DOHH2 (cell line): ENCODE measurements at regions not wholly inside any gene's neighbourhood (a gene's known extent, or its start where the extent isn't known, plus 50 kb on each side); places are given as distances from the start of the nearest gene placed in this dataset.

ENCODE experiments used
- H3F3A ChIP-seq: fragments of 200-600 bp; sonication (generic), shearing (Covaris generic); 2 replicates; pipeline ENCODE4 v1.6.0; 2016; ENCODE audit warnings: antibody characterized with exemption, mild to moderate bottlenecking; ENCODE audit not compliant: control insufficient read depth, insufficient read depth
- H3K27ac ChIP-seq: fragments of 200-600 bp; sonication (generic); 2 replicates; pipeline ENCODE4 v1.5.1; 2014; ENCODE audit warnings: low read depth, mild to moderate bottlenecking, low read length, moderate library complexity
- H3K27me3 ChIP-seq: fragments of 200-600 bp; sonication (generic); 2 replicates; pipeline ENCODE4 v1.6.1; 2014; ENCODE audit warnings: mild to moderate bottlenecking, low read length, mixed read lengths; ENCODE audit not compliant: control insufficient read depth
- H3K36me3 ChIP-seq: fragments of 200-600 bp; sonication (generic); 2 replicates; pipeline ENCODE4 v1.6.1; 2014; ENCODE audit warnings: mild to moderate bottlenecking, low read length, moderate library complexity, mixed read lengths; ENCODE audit not compliant: control insufficient read depth
- H3K4me1 ChIP-seq: fragments of 200-600 bp; sonication (generic); 2 replicates; pipeline ENCODE4 v1.6.1; 2014; ENCODE audit warnings: mild to moderate bottlenecking, low read length, mixed read lengths; ENCODE audit not compliant: control insufficient read depth
- H3K4me2 ChIP-seq: fragments of 200-600 bp; sonication (generic); 2 replicates; pipeline ENCODE4 v1.6.0; 2014; ENCODE audit warnings: mild to moderate bottlenecking, low read length, moderate library complexity
- H3K4me3 ChIP-seq: fragments of 200-600 bp; sonication (generic); 2 replicates; pipeline ENCODE4 v1.5.1; 2014; ENCODE audit warnings: mild to moderate bottlenecking, low read length, mixed read lengths
- H3K79me2 ChIP-seq: fragments of 200-600 bp; sonication (generic); 2 replicates; pipeline ENCODE4 v1.6.1; 2014; ENCODE audit warnings: mild to moderate bottlenecking, low read length, mixed read lengths; ENCODE audit not compliant: control insufficient read depth
- H3K9me2 ChIP-seq: fragments of 200-600 bp; sonication (generic); replicated peaks from 2 replicates; pipeline ENCODE4 v1.6.1; 2014; ENCODE audit warnings: mild to moderate bottlenecking, low read length, mixed read lengths; ENCODE audit not compliant: control insufficient read depth
- H3K9me3 ChIP-seq: fragments of 200-600 bp; sonication (generic); 2 replicates; pipeline ENCODE4 v1.6.1; 2014; ENCODE audit warnings: antibody characterized with exemption, low read length, mixed read lengths; ENCODE audit not compliant: control insufficient read depth, insufficient read depth
- H4K20me1 ChIP-seq: fragments of 200-600 bp; sonication (generic); 2 replicates; pipeline ENCODE4 v1.6.0; 2014; ENCODE audit warnings: low read depth, mild to moderate bottlenecking, antibody characterized with exemption, low read length, moderate library complexity; ENCODE audit not compliant: control insufficient read depth, insufficient read depth
- EZH2phosphoT487 ChIP-seq: fragments of 200-600 bp; sonication (generic); IDR thresholded peaks from 2 replicates; pipeline ENCODE4 v1.6.1; 2017; ENCODE audit warnings: borderline replicate concordance, mild to moderate bottlenecking, antibody characterized with exemption, low read length, moderate library complexity, mixed read lengths
- TF ChIP-seq, protein P1 (sequence below): fragments of 200-600 bp; sonication (generic); IDR thresholded peaks from one replicate; pipeline ENCODE4 v1.5.1; 2014; ENCODE audit warnings: antibody characterized with exemption, mild to moderate bottlenecking, low read depth, low read length; ENCODE audit not compliant: poor library complexity, severe bottlenecking

DNA sequence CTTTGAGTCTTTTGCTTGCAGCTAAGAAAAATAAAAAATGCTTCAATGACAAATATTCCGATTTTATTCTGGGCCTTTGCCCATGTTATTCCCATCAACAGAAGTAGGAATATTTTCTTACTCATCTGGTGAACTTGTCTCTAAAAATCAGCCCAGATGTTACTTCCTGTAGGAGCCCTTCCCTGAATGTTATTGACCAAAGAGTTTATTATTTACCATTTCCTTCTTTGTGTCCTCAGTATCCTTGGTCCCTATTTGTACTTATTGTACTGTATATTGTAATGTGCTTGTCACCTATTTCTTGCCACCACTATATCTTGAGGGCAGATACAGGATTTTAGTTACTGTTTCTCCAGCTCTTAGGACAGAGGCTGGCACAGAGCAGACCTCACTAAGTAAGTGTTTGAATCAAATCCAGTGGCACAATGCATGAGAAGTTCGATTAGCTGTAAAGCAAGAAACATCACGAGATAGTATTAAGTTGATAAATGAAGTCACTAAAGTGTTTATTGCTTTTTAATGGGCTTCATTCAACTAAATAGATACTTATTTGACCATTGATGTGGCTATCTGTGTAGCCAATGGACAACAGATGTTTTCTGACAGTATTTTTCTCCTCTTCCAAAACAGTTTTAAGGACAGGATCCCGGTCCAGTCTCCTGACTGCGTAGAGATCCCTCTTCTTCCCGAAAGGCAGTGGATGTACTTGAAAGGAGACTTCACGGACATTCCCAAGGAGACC, 109.1 kb downstream of the DDX1 start:
- Histone ChIP-seq H3K4me1 (no peaks in the 10 kb centered on the region), H3K4me3 (no peak overlapping the region), H3K4me2 (no peak overlapping the region), H4K20me1 (no peaks in the 10 kb centered on the region), H3K79me2 (no peaks in the 10 kb centered on the region), H3K36me3 (no peaks in the 10 kb centered on the region), H3F3A (no peaks in the 10 kb centered on the region), H3K27ac (no peak overlapping the region), H3K27me3 (no peaks in the 10 kb centered on the region), H3K9me2 (no peaks in the 10 kb centered on the region), H3K9me3 (no peaks in the 10 kb centered on the region)
- TF ChIP-seq EZH2phosphoT487 = no peak
- TF ChIP-seq, protein P1, sequence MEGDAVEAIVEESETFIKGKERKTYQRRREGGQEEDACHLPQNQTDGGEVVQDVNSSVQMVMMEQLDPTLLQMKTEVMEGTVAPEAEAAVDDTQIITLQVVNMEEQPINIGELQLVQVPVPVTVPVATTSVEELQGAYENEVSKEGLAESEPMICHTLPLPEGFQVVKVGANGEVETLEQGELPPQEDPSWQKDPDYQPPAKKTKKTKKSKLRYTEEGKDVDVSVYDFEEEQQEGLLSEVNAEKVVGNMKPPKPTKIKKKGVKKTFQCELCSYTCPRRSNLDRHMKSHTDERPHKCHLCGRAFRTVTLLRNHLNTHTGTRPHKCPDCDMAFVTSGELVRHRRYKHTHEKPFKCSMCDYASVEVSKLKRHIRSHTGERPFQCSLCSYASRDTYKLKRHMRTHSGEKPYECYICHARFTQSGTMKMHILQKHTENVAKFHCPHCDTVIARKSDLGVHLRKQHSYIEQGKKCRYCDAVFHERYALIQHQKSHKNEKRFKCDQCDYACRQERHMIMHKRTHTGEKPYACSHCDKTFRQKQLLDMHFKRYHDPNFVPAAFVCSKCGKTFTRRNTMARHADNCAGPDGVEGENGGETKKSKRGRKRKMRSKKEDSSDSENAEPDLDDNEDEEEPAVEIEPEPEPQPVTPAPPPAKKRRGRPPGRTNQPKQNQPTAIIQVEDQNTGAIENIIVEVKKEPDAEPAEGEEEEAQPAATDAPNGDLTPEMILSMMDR = no peak

DNA sequence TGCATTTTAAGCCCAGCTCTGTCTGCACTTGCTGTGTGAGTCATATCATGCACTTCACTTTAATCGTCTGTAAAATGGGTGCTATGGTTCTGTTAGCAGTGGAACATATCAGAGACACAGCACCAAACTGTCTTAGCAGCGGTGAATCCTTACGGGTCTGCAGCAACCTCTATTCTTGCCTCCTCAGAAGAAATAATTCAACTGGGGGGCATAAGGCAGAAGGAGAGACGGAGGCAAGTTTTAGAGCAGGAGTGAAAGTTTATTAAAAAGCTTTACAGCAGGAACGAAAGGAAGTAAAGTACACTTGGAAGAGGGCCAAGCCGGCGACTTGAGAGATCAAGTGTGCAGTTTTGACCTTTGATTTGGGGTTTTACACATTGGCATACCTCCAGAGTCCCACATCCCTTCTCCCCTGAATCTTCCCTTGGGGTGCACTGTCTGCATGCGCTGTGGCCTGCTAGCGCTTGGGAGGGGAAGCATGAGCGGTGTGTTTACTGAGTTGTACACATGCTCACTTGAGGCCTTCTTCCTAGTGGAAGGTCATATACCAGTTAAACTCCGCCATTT, 109.8 kb downstream of the DDX1 start:
- Histone ChIP-seq H3K79me2 (no peaks in the 10 kb centered on the region), H3K4me1 (no peaks in the 10 kb centered on the region), H4K20me1 (no peaks in the 10 kb centered on the region), H3K27me3 (no peaks in the 10 kb centered on the region), H3K36me3 (no peaks in the 10 kb centered on the region), H3K9me2 (no peaks in the 10 kb centered on the region), H3K4me3 (no peak overlapping the region), H3K4me2 (no peak overlapping the region), H3K9me3 (no peaks in the 10 kb centered on the region), H3F3A (no peaks in the 10 kb centered on the region), H3K27ac (no peak overlapping the region)
- TF ChIP-seq, protein P1 = no peak
- no peak for TF ChIP-seq EZH2phosphoT487

DNA sequence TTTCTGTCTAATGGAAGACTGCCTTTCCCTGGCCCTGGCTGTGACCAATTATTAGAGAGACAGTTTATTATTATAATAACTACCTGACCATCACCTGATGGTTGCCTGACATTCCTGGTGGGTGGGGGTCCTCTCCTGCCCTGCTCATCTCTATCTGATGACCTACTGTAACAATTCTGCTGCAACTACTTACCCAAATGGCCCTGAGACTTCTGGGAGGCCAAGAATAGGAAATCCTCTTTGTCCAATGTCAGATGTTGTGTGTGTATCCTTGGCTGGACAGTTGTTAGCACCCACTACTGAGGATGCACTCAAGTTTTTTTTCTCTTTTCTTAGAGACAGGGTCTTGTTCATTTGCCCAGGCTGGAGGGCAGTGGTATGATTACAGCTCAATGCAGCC, 110.3 kb downstream of the DDX1 start:
- H3K79me2 ChIP-seq = no peaks in the 10 kb centered on the region
- TF ChIP-seq, protein P1 = no peak
- TF ChIP-seq EZH2phosphoT487 = no peak
- no peaks in the 10 kb centered on the region for H3K4me1 ChIP-seq
- no peaks in the 10 kb centered on the region for H3K27me3 ChIP-seq
- H3K27ac ChIP-seq = no peak overlapping the region
- no peaks in the 10 kb centered on the region for H3K9me2 ChIP-seq
- no peaks in the 10 kb centered on the region for H4K20me1 ChIP-seq
- H3F3A ChIP-seq = no peaks in the 10 kb centered on the region
- H3K4me2 ChIP-seq = no peak overlapping the region
- H3K36me3 ChIP-seq = no peaks in the 10 kb centered on the region
- H3K9me3 ChIP-seq = no peaks in the 10 kb centered on the region
- no peak overlapping the region for H3K4me3 ChIP-seq
